Testis (tissue), 2 donors: ENCODE measurements at regions not wholly inside any gene's neighbourhood (a gene's known extent, or its start where the extent isn't known, plus 50 kb on each side); places are given as distances from the start of the nearest gene placed in this dataset.

Experiments used
- DNase-seq: peaks from one replicate; pipeline ENCODE4 v3.0.0-alpha.2; 2019
- H3K27ac ChIP-seq, 2 donors: fragments of 200-600 bp; sonication (generic); one replicate each; pipeline ENCODE4 v1.5.1; 2019
- H3K27me3 ChIP-seq: fragments of 200-600 bp; sonication (generic); one replicate; pipeline ENCODE4 v1.5.1; 2019
- H3K36me3 ChIP-seq: fragments of 200-600 bp; sonication (generic); one replicate; pipeline ENCODE4 v1.5.1; 2017; ENCODE audit warnings: low read depth; ENCODE audit errors: missing control alignments
- H3K4me1 ChIP-seq: fragments of 200-600 bp; sonication (generic); one replicate; pipeline ENCODE4 v1.5.1; 2019
- H3K4me3 ChIP-seq, 2 donors: fragments of 200-600 bp; sonication (generic); one replicate each; pipeline ENCODE4 v1.5.1; 2017 to 2019
- H3K9me3 ChIP-seq: fragments of 200-600 bp; sonication (generic); one replicate; pipeline ENCODE4 v1.5.1; 2017
- POLR2A ChIP-seq: fragments of 450-650 bp; IDR thresholded peaks from one replicate; pipeline ENCODE4 v1.6.1; 2017; ENCODE audit warnings: antibody characterized with exemption, mild to moderate bottlenecking, moderate library complexity
- WGBS, 2 donors: methylation state at CpG; one replicate each; pipeline ENCODE4 v1.1.5; 2018; 5-methylcytosine and 5-hydroxymethylcytosine counted together
- intact Hi-C: fragments of 100-400 bp; cut with DNase I; formaldehyde crosslinking; loops from one replicate; pipeline ENCODE4 v1.15.1; 2023; ENCODE audit warnings: low total_unique reads
- TF ChIP-seq, protein P1 (sequence below), 3 experiments: fragments of 450-650 bp in 2 of 3; fragments of 200-600 bp in 1 of 3; sonication (generic) in 1 of 3; IDR thresholded peaks; one replicate each; pipeline ENCODE4 v1.5.1; 2016 to 2019; ENCODE audit warnings: antibody characterized with exemption in 3 of 3, mild to moderate bottlenecking in 2 of 3, moderate library complexity in 1 of 3

DNA sequence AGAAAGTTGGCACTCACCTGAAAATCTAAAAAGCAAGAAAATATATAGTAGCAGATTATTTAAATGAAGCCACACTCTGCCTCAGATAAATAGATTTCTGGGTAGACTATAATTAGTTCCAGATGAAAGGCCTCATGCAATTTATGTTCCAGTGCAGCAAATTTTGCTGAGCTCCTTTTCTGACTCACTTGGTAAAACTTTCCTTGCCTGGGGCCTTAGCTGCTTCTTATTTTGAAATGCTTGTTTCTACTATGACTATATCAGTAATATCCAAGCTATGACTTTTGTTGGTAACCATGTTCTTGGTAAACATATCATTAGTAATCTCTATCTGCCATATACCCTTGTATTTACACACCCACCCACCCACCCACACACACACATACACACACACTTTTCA, 961.8 kb downstream of the SH3BGRL start:
- no peaks in the 10 kb centered on the region for H3K36me3 ChIP-seq
- DNase-seq = no peak
- H3K27ac ChIP-seq = no peak overlapping the region
- intact Hi-C loops = no loop called here
- TF ChIP-seq, protein P1, sequence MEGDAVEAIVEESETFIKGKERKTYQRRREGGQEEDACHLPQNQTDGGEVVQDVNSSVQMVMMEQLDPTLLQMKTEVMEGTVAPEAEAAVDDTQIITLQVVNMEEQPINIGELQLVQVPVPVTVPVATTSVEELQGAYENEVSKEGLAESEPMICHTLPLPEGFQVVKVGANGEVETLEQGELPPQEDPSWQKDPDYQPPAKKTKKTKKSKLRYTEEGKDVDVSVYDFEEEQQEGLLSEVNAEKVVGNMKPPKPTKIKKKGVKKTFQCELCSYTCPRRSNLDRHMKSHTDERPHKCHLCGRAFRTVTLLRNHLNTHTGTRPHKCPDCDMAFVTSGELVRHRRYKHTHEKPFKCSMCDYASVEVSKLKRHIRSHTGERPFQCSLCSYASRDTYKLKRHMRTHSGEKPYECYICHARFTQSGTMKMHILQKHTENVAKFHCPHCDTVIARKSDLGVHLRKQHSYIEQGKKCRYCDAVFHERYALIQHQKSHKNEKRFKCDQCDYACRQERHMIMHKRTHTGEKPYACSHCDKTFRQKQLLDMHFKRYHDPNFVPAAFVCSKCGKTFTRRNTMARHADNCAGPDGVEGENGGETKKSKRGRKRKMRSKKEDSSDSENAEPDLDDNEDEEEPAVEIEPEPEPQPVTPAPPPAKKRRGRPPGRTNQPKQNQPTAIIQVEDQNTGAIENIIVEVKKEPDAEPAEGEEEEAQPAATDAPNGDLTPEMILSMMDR (IDR thresholded peaks at IDR 0.05) = no peak
- no peak for TF ChIP-seq POLR2A
- no peaks in the 10 kb centered on the region for H3K4me1 ChIP-seq
- no peaks in the 10 kb centered on the region for H3K9me3 ChIP-seq
- H3K27me3 ChIP-seq = no peaks in the 10 kb centered on the region
- no peak overlapping the region for H3K4me3 ChIP-seq

DNA sequence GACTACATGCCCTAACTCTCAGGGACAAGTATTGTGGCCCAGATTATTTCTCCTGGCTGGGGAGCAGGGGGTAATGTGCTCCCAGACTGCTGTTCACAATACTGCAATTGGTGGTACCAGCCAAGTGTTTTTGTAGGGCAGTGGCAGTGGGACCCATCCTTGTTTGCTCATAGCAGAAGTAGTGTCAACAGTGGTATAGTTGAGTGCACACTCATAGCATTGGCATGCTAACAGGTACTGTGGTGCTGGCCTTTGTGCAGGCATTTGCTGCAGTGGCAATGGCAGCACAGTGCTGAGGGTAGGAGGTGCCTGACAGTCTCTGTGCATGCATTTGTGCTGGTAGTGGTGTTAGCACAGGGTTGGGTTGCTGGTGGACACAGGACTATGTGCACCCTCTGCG, 995.0 kb downstream of the SH3BGRL start:
- intact Hi-C loops = no loop called here
- no peaks in the 10 kb centered on the region for H3K9me3 ChIP-seq
- H3K4me3 ChIP-seq = no peak overlapping the region
- WGBS, 2 donors = 100% methylated on average over 1 of the region's 1 CpG; no CpG with 5 or more reads in 1 of the 2 donors
- no peak overlapping the region for H3K27ac ChIP-seq
- H3K4me1 ChIP-seq = no peaks in the 10 kb centered on the region
- no peaks in the 10 kb centered on the region for H3K36me3 ChIP-seq
- no peak for DNase-seq
- no peaks in the 10 kb centered on the region for H3K27me3 ChIP-seq
- TF ChIP-seq POLR2A = no peak
- TF ChIP-seq, protein P1 (IDR thresholded peaks at IDR 0.05) = no peak

DNA sequence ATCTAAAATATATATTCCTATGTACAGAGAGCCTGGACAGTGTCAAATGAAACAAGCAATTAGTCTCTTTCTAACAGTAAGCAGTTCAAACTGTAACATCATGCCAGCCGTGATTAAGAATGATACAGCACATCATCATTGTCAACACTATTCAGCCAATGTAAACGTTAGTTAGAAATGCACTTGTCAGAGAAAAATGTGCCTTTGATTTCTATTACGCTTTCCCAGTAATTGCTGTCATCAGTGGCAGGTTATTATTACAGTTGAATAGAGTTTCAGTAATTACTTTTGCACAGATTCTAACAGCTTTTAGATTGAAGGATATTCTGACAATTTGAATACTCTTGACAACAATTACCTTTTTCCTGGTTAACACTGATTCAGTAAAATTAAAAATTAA, 1007.1 kb downstream of the SH3BGRL start:
- 54 to 69% methylated on average over 3 of the region's 3 CpGs for WGBS, 2 donors
- no peaks in the 10 kb centered on the region for H3K27me3 ChIP-seq
- no peaks in the 10 kb centered on the region for H3K36me3 ChIP-seq
- no peak overlapping the region for H3K4me3 ChIP-seq
- H3K27ac ChIP-seq = no peak overlapping the region
- TF ChIP-seq, protein P1 (IDR thresholded peaks at IDR 0.05) = no peak
- no peak for TF ChIP-seq POLR2A
- no peak for DNase-seq
- intact Hi-C loops = no loop called here
- H3K9me3 ChIP-seq = no peaks in the 10 kb centered on the region
- no peaks in the 10 kb centered on the region for H3K4me1 ChIP-seq

DNA sequence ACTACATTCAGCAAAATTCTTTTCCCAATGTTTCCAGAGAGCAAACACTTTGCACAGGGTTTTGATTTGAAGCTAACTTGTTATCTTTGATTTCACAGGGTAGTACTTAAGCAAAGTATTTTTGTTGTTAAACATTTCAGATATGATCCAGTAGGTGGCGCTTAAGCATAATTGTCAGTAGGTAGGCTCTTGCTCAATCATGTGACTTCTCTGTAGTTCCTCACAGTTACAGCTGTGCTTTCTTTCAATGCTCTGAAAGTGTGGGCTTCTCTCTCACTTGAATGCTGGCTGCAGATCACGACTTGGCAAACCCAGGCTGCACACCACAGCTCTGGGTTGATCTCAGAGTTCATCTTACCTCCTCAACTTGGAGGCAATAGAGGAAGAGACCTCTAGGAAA, 1016.5 kb downstream of the SH3BGRL start:
- Histone ChIP-seq H3K27ac (no peak overlapping the region), H3K4me1 (no peaks in the 10 kb centered on the region), H3K9me3 (no peaks in the 10 kb centered on the region), H3K27me3 (no peaks in the 10 kb centered on the region), H3K4me3 (no peak overlapping the region), H3K36me3 (no peaks in the 10 kb centered on the region)
- intact Hi-C loops = no loop called here
- no peak for DNase-seq
- no peak for TF ChIP-seq POLR2A
- TF ChIP-seq, protein P1 (IDR thresholded peaks at IDR 0.05) = peak in 2 of 3 experiments; percentile 8 to 14
- WGBS, 2 donors = 4 to 23% methylated on average over 2 of the region's 2 CpGs

DNA sequence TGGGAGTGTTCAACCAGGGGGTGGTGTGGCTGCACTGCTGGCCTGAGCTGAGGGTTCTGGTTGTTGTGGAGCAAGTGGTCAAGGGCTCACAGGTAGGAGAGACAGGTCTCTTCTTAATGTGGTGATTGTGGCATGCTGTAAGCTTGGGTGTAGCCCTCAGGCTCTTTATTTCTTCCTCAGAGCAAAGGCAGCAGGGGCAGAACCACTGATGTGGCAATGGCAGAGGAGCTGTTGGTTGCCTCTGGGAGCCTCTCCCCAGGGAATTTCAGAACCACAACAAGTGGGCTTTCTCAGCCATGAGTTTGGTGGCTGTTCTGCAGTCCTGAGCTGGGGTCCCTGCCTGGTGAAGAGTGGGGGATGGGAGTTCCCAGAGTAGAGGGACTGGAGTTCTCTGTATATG, 1017.2 kb downstream of the SH3BGRL start:
- DNase-seq = no peak

More for the DNA sequence above, 1017.2 kb downstream of the SH3BGRL start:
- no peak for TF ChIP-seq POLR2A
- TF ChIP-seq, protein P1 (IDR thresholded peaks at IDR 0.05) = no peak
- Histone ChIP-seq H3K36me3 (no peaks in the 10 kb centered on the region), H3K9me3 (no peaks in the 10 kb centered on the region), H3K4me1 (no peaks in the 10 kb centered on the region), H3K27me3 (no peaks in the 10 kb centered on the region), H3K4me3 (no peak overlapping the region), H3K27ac (no peak overlapping the region)
- intact Hi-C loops = no loop called here
